IMR-90 (cell line): ENCODE measurements at regions not wholly inside any gene's neighbourhood (a gene's known extent, or its start where the extent isn't known, plus 50 kb on each side); places are given as distances from the start of the nearest gene placed in this dataset.

ENCODE experiments used
- ATAC-seq: fragments of 200-7000 bp; cut with Tn5 transposase; 2 replicates; pipeline ENCODE4 v1.9.1; 2020; ENCODE audit warnings: low read depth, mild to moderate bottlenecking, moderate library complexity
- BruUV-seq: library from RNA; stranded (reverse); fragments of 400-500 nt; replicated peaks from 2 replicates; lab custom pipeline; 2021; lab: Mats Ljungman, UMichigan
- CTCF ChIA-PET: fragments of 300-600 bp; formaldehyde crosslinking; extraction: SDS; loops from one replicate; lab custom pipeline; 2021; ENCODE audit warnings: antibody characterized with exemption; lab: Yijun Ruan, JAX
- POLR2A ChIA-PET: fragments of 300-600 bp; sonication (Branson Sonifier 250); formaldehyde crosslinking; loops from one replicate; lab custom pipeline; 2022; ENCODE audit warnings: antibody characterized with exemption; ENCODE audit not compliant: unreplicated experiment; lab: Charles Lee
- DNase-seq: peaks from one replicate; pipeline ENCODE4 v3.0.0; 2013
- H2AFZ ChIP-seq: replicated peaks from 2 replicates; pipeline ENCODE3; 2013; ENCODE audit warnings: low read length, mild to moderate bottlenecking; ENCODE audit not compliant: poor library complexity
- H2AK5ac ChIP-seq: 2 replicates; pipeline ENCODE4 v1.6.1; 2013; ENCODE audit warnings: low read depth, low read length, inconsistent platforms
- H2AK9ac ChIP-seq: replicated peaks from 2 replicates; pipeline ENCODE3; 2013; ENCODE audit warnings: mild to moderate bottlenecking, low read depth, low read length, moderate library complexity; ENCODE audit not compliant: poor library complexity
- H2BK120ac ChIP-seq: 2 replicates; pipeline ENCODE4 v1.6.1; 2013; ENCODE audit warnings: low read depth, low read length, inconsistent platforms
- H2BK15ac ChIP-seq: 3 replicates; pipeline ENCODE4 v1.6.1; 2013; ENCODE audit warnings: low read depth, low read length, inconsistent platforms
- H2BK20ac ChIP-seq: 2 replicates; pipeline ENCODE4 v1.6.1; 2013; ENCODE audit warnings: low read depth, mild to moderate bottlenecking, inconsistent platforms, low read length, moderate library complexity
- H2BK5ac ChIP-seq: 2 replicates; pipeline ENCODE4 v1.6.1; 2013; ENCODE audit warnings: mild to moderate bottlenecking, low read depth, low read length, inconsistent platforms; ENCODE audit not compliant: poor library complexity, severe bottlenecking
- H3K14ac ChIP-seq: replicated peaks from 2 replicates; pipeline ENCODE4 v1.6.1; 2013; ENCODE audit warnings: low read depth, low read length, inconsistent platforms
- H3K18ac ChIP-seq: 2 replicates; pipeline ENCODE4 v1.6.1; 2013; ENCODE audit warnings: low read depth, low read length, control low read depth
- H3K23ac ChIP-seq: 2 replicates; pipeline ENCODE4 v1.6.1; 2013; ENCODE audit warnings: low read depth, low read length, inconsistent platforms
- H3K27ac ChIP-seq: 2 replicates; pipeline ENCODE4 v1.5.1; 2013; ENCODE audit warnings: mild to moderate bottlenecking, control low read depth, low read length; ENCODE audit not compliant: insufficient read depth
- H3K27me3 ChIP-seq: 2 replicates; pipeline ENCODE4 v1.6.1; 2013; ENCODE audit warnings: low read length; ENCODE audit not compliant: control insufficient read depth, insufficient read depth
- H3K36me3 ChIP-seq: 2 replicates; pipeline ENCODE4 v1.6.1; 2013; ENCODE audit warnings: low read length, mixed read lengths; ENCODE audit not compliant: control insufficient read depth, insufficient read depth
- H3K4ac ChIP-seq: 2 replicates; pipeline ENCODE4 v1.6.1; 2013; ENCODE audit warnings: low read depth, low read length, inconsistent platforms
- H3K4me1 ChIP-seq: 2 replicates; pipeline ENCODE4 v1.6.1; 2013; ENCODE audit warnings: low read length, mixed read lengths; ENCODE audit not compliant: control insufficient read depth, insufficient read depth
- H3K4me2 ChIP-seq: 2 replicates; pipeline ENCODE4 v1.6.1; 2013; ENCODE audit warnings: low read depth, mild to moderate bottlenecking, control low read depth, low read length, moderate library complexity
- H3K4me3 ChIP-seq: 2 replicates; pipeline ENCODE4 v1.5.1; 2013; ENCODE audit warnings: low read depth, mild to moderate bottlenecking, control low read depth, low read length, moderate library complexity; ENCODE audit not compliant: insufficient read depth
- H3K56ac ChIP-seq: 2 replicates; pipeline ENCODE4 v1.6.1; 2013; ENCODE audit warnings: low read length, inconsistent platforms; ENCODE audit not compliant: insufficient read depth; ENCODE audit errors: extremely low read depth
- H3K79me1 ChIP-seq, 2 experiments: 2 replicates each; pipeline ENCODE4 v1.6.1; 2013; ENCODE audit warnings: low read length in 2 of 2, inconsistent platforms in 1 of 2, low read depth in 1 of 2
- H3K9ac ChIP-seq: 2 replicates; pipeline ENCODE4 v1.6.1; 2013; ENCODE audit warnings: low read depth, low read length, control low read depth
- H3K9me1 ChIP-seq: 2 replicates; pipeline ENCODE4 v1.6.1; 2013; ENCODE audit warnings: low read length, inconsistent platforms; ENCODE audit not compliant: insufficient read depth
- H3K9me3 ChIP-seq: 2 replicates; pipeline ENCODE4 v1.6.1; 2013; ENCODE audit warnings: low read length; ENCODE audit not compliant: control insufficient read depth, insufficient read depth
- H4K20me1 ChIP-seq: 2 replicates; pipeline ENCODE4 v1.6.1; 2013; ENCODE audit warnings: low read length, inconsistent platforms; ENCODE audit not compliant: insufficient read depth
- H4K5ac ChIP-seq: 2 replicates; pipeline ENCODE4 v1.6.1; 2013; ENCODE audit warnings: mild to moderate bottlenecking, low read depth, low read length, control low read depth
- H4K8ac ChIP-seq, 2 experiments: 2 replicates each; pipeline ENCODE4 v1.6.1; 2013; ENCODE audit warnings: low read depth in 2 of 2, low read length in 2 of 2, control low read depth in 1 of 2, inconsistent platforms in 1 of 2
- H4K91ac ChIP-seq: 2 replicates; pipeline ENCODE4 v1.6.1; 2013; ENCODE audit warnings: low read depth, low read length, inconsistent platforms; ENCODE audit not compliant: insufficient read depth
- FOS ChIP-seq: fragments of 150-350 bp; IDR thresholded peaks from 2 replicates; pipeline ENCODE4 v1.6.1; 2016; ENCODE audit warnings: low read depth, low read length
- MAFK ChIP-seq: IDR thresholded peaks from 2 replicates; pipeline ENCODE4 v1.6.1; 2012; ENCODE audit warnings: low read depth, low read length, improper control_type of control experiment
- MXI1 ChIP-seq: IDR thresholded peaks from 2 replicates; pipeline ENCODE4 v1.6.1; 2012; ENCODE audit warnings: low read depth, mild to moderate bottlenecking, low read length, moderate library complexity, borderline replicate concordance
- NFE2L2 ChIP-seq: fragments of 150-350 bp; IDR thresholded peaks from 2 replicates; pipeline ENCODE4 v1.6.1; 2016; ENCODE audit warnings: low read depth, mild to moderate bottlenecking, low read length
- POLR2A ChIP-seq: IDR thresholded peaks from 2 replicates; pipeline ENCODE4 v1.6.1; 2012; ENCODE audit warnings: mild to moderate bottlenecking, low read depth, low read length
- RAD21 ChIP-seq: IDR thresholded peaks from 2 replicates; pipeline ENCODE4 v1.6.1; 2012; ENCODE audit warnings: low read length, improper control_type of control experiment
- RCOR1 ChIP-seq: IDR thresholded peaks from 2 replicates; pipeline ENCODE4 v1.6.1; 2012; ENCODE audit warnings: mild to moderate bottlenecking, low read length, improper control_type of control experiment; ENCODE audit not compliant: insufficient replicate concordance
- SMC3 ChIP-seq: fragments of 150-350 bp; IDR thresholded peaks from 2 replicates; pipeline ENCODE4 v1.6.1; 2016; ENCODE audit warnings: low read depth, mild to moderate bottlenecking, antibody characterized with exemption, low read length, moderate library complexity
- WGBS, 2 experiments: methylation state at CpG; one replicate each; pipeline versions ENCODE4 v1.1.5 to v1.1.7; 2013; ENCODE audit warnings: missing lambda C conversion rate in 2 of 2; ENCODE audit not compliant: insufficient read length in 1 of 2; ENCODE audit errors: extremely low coverage in 2 of 2; 5-methylcytosine and 5-hydroxymethylcytosine counted together
- dilution Hi-C: fragments of 300-500 bp; cut with HindIII; formaldehyde crosslinking; loops from one replicate; pipeline ENCODE4 v1.14.3; 2018; ENCODE audit warnings: low sequenced_read_pairs; ENCODE audit not compliant: unreplicated experiment
- in situ Hi-C: fragments of 300-500 bp; cut with MboI; formaldehyde crosslinking; loops from 3 replicates; pipeline ENCODE4 v1.14.3; 2019; ENCODE audit warnings: low sequenced_read_pairs, inconsistent platforms, mixed read lengths
- intact Hi-C: fragments of 100-400 bp; cut with micrococcal nuclease; formaldehyde crosslinking; loops from 2 replicates; pipeline ENCODE4 v1.10.0; 2022
- TF ChIP-seq, protein P1 (sequence below): fragments of 150-350 bp; IDR thresholded peaks from 2 replicates; pipeline ENCODE4 v1.6.1; 2016; ENCODE audit warnings: low read depth, mild to moderate bottlenecking, low read length, moderate library complexity, borderline replicate concordance
- TF ChIP-seq, protein P2 (sequence below): fragments of 150-350 bp; IDR thresholded peaks from 2 replicates; pipeline ENCODE4 v1.6.1; 2017; ENCODE audit warnings: mild to moderate bottlenecking, antibody characterized with exemption, low read length, low read depth

DNA sequence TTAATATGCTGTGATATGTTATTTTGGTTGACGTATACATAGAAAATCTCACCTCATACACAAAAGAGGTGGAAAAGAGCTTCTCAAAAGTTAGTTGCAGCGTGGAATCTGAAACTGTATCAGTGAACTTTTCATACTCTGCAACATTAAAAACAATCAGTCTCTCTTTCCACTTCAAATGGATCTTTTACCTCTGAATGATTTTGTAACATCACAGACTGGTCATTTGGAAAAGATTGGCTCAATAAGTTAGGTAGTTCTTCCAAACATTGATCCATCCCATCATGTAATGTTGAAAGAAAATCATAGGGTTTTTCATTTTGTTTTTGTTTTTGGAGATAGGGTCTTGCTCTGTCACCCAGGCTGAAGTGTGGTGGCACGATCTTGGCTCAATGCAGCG lies 131.1 kb downstream of the AHR start:
- Histone ChIP-seq H3K36me3 (no peaks in the 10 kb centered on the region), H3K27me3 (no peaks in the 10 kb centered on the region), H4K8ac (no peak overlapping the region), H2BK120ac (no peak overlapping the region), H3K4ac (no peak overlapping the region), H3K18ac (no peak overlapping the region), H2BK20ac (no peak overlapping the region), H3K9me3 (peaks cover 13% of the 10 kb centered on the region), H3K79me1 (no peaks in the 10 kb centered on the region), H4K91ac (no peak overlapping the region), H3K56ac (no peak overlapping the region), H3K14ac (no peak overlapping the region), H3K4me2 (no peak overlapping the region), H2BK5ac (no peak overlapping the region), H4K5ac (no peak overlapping the region), H4K20me1 (no peaks in the 10 kb centered on the region), H3K23ac (no peak overlapping the region), H3K4me1 (no peaks in the 10 kb centered on the region), H2AFZ (no peak overlapping the region), H2AK5ac (no peak overlapping the region), H3K4me3 (no peak overlapping the region), H3K27ac (no peak overlapping the region), H2AK9ac (no peak overlapping the region), H3K9ac (no peak overlapping the region), H2BK15ac (no peak overlapping the region), H3K9me1 (no peaks in the 10 kb centered on the region)
- BruUV-seq, result no TSS peak
- DNase-seq (no peak), ATAC-seq (no peak)
- intact Hi-C loops, result no loop called here
- in situ Hi-C loops, result no loop called here
- ChIA-PET CTCF (no interaction called here), POLR2A (no interaction called here)
- TF ChIP-seq, protein P1, sequence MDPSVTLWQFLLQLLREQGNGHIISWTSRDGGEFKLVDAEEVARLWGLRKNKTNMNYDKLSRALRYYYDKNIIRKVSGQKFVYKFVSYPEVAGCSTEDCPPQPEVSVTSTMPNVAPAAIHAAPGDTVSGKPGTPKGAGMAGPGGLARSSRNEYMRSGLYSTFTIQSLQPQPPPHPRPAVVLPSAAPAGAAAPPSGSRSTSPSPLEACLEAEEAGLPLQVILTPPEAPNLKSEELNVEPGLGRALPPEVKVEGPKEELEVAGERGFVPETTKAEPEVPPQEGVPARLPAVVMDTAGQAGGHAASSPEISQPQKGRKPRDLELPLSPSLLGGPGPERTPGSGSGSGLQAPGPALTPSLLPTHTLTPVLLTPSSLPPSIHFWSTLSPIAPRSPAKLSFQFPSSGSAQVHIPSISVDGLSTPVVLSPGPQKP, result no peak
- no peak for TF ChIP-seq SMC3
- TF ChIP-seq RAD21, result no peak
- TF ChIP-seq MAFK, result no peak
- TF ChIP-seq FOS, result no peak
- no peak for TF ChIP-seq RCOR1
- TF ChIP-seq, protein P2, sequence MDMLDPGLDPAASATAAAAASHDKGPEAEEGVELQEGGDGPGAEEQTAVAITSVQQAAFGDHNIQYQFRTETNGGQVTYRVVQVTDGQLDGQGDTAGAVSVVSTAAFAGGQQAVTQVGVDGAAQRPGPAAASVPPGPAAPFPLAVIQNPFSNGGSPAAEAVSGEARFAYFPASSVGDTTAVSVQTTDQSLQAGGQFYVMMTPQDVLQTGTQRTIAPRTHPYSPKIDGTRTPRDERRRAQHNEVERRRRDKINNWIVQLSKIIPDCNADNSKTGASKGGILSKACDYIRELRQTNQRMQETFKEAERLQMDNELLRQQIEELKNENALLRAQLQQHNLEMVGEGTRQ, result no peak
- no peak for TF ChIP-seq MXI1
- TF ChIP-seq NFE2L2, result no peak
- TF ChIP-seq POLR2A, result no peak
- dilution Hi-C loops, result no loop called here
- no CpG with 5 or more reads among the region's 4 CpGs for WGBS, 2 experiments
